T follicular helper cell (primary cell): ENCODE measurements at regions not wholly inside any gene's neighbourhood (a gene's known extent, or its start where the extent isn't known, plus 50 kb on each side); places are given as distances from the start of the nearest gene placed in this dataset.

Source experiments
- DNase-seq: peaks from one replicate; pipeline ENCODE4 v3.0.0-alpha.2; 2020; ENCODE audit warnings: low read depth

DNA sequence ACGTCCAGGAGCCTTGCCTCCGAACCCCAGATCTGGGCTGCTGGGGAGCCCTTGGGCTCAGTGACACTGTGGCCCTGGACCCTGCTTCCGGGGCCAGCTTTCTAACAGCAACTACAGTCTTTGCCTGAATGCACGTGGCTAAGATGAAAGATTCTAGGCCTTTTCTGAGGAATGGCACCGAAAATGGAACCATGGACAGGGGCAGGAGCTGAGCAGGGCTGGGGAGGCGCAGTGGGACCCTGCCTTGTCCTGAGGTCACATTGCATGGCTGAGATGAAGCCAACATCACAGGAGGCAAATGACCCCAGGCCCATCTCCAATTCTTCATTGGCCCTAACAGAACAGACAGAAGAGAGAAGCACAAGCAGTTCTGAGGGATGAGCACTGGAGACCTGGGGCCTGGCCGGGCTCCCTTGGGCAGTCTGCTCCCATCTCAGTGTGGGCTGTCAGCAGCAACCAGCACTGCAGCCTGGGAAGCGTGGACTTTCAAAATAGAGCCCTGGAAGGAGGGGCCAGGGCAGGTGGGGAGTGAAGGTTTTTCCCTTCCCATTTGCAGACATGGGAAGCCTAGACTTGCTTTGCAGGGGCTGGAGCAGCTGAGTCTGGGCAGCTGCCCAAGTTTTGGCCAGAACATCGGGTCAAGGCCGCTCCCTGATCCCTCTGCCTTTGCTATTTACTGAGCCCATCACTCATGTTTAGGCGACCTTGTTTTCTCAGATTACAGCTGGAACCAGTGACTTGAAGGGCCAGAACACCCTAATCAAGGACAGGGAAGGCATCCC, 114.4 kb upstream of the TCERG1L start:
- no peak for DNase-seq

DNA sequence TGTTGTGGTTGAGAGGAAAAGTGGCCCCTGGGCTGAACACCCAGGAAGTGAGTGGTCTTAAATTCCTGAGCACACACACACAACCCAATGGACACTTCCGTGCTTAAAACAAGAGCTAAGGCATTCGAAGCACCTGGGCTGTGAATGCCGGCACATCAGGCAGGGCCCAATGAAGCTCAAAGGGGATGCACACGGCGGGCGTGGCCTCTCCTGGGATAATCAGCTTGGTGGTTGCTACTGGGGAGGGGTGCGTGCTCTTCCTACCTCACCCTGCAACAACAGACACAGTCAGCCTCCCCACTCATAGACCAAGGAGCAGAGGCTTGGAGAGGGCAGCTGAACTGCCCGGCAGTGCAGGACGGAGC, 115.0 kb upstream of the TCERG1L start:
- DNase-seq, result no peak

DNA sequence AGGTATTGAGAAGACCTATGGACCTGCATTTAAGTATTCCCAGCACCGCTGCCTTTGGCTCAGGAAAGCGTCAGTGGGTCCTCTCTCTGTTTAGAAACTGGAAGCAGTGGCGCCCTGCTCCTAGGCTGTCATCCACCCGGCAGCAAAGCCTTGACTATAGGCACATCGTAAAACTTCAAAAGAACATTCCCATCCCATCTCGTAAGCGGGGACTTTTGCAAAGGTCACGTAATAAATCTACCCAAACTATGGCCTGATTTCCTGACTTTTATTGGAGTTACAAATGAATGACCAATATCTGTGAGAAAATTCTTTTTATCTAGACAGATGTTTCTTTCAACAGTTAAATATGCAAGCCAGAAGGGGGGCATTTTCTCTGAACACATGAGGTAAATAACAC, 115.8 kb upstream of the TCERG1L start:
- no peak for DNase-seq

GRCh38 chr10:131427901-131428300, 116.4 kb upstream of the TCERG1L start:
- DNase-seq, result no peak

DNA sequence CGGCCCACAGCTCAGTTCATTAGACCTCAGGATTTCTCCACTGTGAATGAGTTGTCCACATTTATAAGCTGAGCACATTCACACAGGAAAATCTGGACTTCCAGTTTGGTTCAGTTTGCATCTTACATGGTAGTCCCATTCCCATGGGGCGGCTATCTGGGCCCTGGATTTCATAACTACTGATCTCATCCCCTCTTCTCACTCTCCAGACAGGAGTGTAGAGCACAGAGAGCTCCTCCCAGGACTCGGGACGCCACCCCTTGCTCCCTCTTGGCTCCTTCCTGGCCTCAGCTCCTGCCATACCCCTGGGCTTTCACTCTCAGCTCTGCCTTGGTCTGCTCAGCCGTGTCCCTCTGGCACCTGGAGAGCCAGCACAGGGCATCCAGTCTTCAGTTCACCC, 117.6 kb upstream of the TCERG1L start:
- no peak for DNase-seq

DNA sequence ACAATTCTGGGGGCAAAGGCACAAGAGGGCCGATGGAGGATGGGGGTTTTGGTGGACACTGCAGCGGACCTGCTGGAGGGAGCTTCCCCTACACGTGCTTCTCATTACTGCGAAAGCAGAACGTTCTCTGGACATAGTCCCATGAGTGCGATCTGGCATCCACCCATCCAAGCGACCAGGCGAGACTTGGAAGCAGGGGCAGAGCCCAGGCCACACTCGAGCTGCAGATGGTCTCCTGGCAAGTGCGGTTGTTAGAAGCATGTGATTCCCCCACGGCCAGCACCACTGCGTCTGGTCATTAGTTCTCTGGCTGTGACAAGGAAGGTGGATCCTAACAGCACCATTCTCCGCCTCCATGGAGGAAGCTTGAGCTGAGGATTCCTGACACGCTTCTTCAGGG, 118.4 kb upstream of the TCERG1L start:
- no peak for DNase-seq

- DNase-seq, result no peak
Observed at GRCh38 chr10:131430716-131431412, 119.3 kb upstream of the TCERG1L start.

- DNase-seq, result no peak
Observed at GRCh38 chr10:131431533-131431932, 120.0 kb upstream of the TCERG1L start.

DNA sequence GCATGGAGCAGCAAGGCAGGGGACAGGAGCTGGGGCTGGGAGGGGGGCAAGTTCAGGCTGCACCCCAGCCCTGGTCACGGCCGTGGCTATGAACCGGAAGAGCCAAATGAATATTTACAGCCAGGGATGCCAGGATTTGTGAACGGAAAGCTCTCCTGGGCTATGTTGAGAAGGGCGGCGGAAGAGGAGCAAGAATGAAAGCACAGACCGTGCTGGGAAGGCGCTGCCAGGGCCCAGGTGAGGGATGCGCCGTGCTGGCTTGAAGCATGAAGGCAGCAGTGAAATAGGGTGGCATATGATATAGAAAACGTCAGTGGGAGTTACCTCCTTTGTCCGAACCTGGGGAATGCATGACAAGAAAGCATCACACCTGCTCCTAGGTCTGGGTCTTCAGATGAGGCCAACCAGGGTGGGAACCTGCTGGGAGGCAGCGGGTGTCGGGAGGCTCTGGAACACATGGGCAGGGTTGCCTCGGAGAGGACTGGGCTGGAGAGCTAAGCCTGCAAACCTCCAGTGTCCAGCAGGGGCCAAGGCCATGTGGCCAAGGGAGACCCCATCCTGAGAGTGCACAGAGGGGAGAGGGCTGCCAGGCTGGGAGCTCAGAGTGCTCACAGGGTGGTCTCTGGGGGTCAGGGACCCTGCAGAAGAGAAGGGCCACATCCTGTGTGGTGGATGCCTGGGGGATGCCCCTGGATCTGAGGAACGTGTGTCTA, 120.6 kb upstream of the TCERG1L start:
- no peak for DNase-seq

- DNase-seq, result no peak
Observed at GRCh38 chr10:131433568-131433967, 122.0 kb upstream of the TCERG1L start.

DNA sequence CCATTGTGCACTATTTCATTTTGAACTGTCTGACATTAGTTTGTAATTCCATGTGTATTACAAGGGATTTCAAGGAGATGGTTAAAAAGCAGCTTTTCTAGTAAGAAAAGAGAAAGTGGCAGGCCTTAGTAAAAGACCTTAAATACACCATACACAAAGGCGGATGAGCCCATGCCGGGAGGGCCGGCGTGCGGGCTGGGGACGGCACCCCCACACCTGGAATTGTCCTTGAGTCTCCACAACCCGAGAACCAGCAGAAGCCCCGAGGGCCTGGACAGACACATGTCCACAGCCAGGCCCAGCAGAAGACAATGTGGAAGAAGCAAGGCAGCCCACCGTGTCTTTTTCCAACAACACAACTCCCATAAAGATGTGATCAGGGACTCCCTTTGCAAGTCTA, 123.7 kb upstream of the TCERG1L start:
- no peak for DNase-seq

GRCh38 chr10:131435760-131436457, 124.4 kb upstream of the TCERG1L start:
- DNase-seq, result no peak

- no peak for DNase-seq
Observed at GRCh38 chr10:131436458-131436857, 124.9 kb upstream of the TCERG1L start.

- DNase-seq, result no peak
Observed at GRCh38 chr10:131437556-131438475, 126.3 kb upstream of the TCERG1L start.

DNA sequence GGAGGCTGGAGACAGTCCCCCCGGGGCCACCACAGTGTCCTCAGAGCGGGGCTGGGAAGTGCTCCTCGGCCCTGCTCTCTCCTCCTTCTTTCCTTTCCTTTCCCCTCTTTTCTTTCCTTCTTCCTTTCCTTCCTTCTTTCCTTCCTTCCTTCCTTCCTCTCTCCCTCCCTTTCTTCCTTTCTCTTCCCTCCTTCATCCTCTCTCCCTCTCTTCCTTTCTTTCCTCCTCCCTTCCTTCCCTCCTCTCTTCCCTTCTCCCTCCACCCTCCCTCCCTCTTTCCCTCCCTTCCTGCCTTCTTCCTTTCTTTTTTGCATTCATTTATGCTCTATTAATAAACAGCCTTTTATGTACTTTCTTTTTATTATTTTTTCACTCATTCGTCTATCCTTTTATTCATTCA, 127.1 kb upstream of the TCERG1L start:
- no peak for DNase-seq

DNA sequence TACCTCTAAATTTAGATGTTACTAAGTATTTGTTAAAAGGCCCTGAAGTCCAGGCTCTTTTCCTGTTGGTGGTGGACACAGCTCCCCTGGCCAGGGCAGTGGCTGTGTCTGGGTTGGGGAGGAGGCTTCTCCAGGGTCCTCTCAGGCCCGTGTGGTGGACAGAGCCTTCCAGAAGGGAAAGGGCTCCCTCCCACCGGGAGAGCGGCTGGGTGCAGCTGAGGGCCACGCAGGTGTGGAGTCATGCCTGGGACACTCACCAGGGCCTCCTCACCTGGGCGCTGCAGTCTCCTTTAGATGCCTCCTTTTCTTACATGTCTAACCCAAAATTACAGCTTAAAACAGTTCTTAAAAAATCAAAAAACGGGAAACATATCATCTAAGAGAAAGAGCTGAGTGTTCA, 128.2 kb upstream of the TCERG1L start:
- no peak for DNase-seq

GRCh38 chr10:131440405-131441360, 129.2 kb upstream of the TCERG1L start:
- no peak for DNase-seq

- DNase-seq, result no peak
Observed at GRCh38 chr10:131442271-131442670, 130.8 kb upstream of the TCERG1L start.

- DNase-seq, result no peak
Observed at GRCh38 chr10:131444286-131444685, 132.8 kb upstream of the TCERG1L start.

GRCh38 chr10:131444862-131445461, 133.4 kb upstream of the TCERG1L start:
- DNase-seq, result no peak
